NCI-H1694 (cell line): ENCODE measurements at regions not wholly inside any gene's neighbourhood (a gene's known extent, or its start where the extent isn't known, plus 50 kb on each side); places are given as distances from the start of the nearest gene placed in this dataset.

Experiments
- DNase-seq: peaks from one replicate; lab custom pipeline; 2025; lab: John Stamatoyannopoulos, UW

- no peak for DNase-seq
Measured at GRCh38 chr11:70675697-70676374, 277.5 kb downstream of the CTTN start.

DNA sequence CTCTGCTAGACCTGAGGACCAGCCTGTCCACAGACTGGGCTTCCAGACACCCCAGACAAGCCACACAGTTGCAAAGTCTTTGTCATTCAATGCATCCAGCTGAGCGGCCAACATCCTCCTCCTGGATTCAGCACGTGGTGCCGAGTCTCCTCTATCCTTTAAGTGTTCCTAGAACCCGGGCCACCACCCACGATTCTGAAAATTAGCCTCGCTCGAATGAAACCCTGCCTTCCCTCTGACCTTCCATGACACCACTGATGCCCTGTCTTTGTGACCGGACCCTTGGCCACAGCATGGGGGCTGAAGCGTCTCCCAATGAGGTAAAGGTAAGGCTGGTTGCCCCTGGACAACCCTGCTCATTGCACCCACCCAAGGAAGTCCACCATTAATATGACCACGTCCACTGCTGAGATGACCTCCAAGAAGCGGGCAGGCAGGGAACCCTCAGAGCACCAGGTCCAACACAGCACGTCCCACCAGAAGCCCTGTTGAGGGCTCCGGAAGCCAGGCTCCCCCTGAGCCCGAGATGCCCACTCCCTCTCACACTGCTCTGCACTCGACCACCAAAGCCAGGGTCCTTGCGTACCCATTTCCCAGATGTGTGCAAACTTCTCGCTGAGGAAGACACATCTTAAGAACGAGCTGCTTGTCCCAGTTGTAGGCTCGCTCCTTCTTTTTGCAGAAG is 279.0 kb downstream of the CTTN start:
- no peak for DNase-seq

DNA sequence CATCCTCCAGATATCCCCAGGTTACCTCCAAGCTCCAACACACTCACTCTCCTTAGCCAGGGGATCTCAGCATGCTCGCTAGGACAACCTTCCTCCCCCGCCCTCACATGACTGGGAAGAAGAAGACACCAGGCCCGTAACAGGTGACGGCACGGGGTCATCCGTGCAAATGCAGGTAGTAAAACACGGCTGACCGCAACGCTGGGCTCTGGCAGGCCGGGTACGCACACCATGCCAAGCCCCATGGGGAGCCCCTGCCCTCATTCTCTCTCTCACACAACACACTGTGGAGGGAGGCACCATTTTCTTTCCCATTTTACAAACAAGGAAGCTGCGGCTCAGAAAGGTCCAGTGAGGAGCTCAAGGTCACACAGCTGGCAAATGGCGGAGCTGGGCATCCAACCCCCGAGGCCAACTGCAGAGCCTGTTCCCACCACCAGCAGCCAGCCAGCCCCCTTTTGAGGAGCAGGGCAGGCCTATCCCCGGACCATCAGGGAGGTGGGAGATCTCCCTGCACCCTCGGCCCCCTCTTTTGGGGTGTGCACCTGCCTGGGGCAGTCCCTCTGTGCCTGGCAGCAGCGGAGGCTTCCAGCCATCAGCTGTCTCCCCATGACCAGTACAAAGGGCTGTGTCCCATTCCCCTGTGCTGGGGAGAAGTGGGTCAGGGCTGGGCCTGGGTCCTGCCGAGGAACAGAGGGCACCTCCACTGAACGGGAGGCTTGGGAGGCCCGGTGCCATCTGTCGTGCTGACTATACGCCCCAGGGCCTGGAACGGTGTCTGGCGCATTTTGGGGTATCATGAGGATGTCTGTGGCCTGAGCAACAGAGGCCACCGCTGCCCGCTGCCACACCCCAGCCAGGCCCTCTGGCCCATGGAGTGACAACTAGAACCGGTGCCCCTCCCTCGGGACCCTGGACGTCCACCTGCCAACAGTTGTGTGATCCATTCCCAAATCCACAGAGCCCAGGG is 280.9 kb downstream of the CTTN start:
- DNase-seq, result no peak

DNA sequence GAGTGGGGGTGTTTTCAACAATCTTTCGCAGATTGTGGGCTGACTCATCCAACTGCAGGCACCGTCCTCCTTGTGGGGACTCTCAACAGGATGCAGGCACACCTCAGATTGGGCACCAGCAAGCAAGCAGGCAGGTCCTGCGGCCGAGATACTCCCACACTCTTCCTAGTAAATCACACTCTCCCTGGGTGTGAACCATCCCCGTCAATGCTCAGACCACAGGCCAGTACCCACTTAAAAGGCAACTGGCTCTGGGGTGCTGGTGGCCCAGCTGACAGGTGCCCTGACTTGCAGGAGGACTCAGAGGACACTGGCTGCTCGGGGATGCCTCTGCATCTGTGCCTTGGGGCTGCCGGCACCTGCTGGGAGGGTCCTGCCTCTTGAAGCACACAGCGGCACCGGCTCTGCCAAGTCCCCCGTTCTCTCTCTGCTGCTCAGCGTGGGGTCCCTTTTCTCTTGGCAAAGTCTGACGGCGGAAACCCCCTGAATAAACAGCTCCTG is 282.5 kb downstream of the CTTN start:
- DNase-seq, result no peak

GRCh38 chr11:70682056-70682455 is 283.7 kb downstream of the CTTN start:
- no peak for DNase-seq

DNA sequence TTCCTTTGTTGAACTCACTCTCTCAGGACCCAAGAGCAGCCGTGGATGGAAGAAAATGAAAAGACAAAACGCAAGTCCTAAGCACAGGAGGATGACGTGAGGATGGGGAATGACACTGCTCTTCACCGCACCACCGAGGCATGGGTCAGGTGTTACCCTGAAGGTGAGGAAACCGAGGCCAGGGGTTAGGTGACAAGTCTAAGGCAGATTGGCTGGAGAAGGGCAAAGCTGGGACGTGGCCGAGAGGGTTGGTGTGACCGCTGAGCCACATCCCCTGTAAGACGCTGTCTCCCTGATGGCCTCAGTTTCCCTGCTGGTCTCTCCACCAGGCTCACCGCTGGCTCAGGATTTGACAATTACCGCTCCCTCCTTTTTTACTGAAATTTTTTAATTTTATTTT is 284.4 kb downstream of the CTTN start:
- no peak for DNase-seq

GRCh38 chr11:70687716-70688115 is 289.4 kb downstream of the CTTN start:
- DNase-seq, result no peak

DNA sequence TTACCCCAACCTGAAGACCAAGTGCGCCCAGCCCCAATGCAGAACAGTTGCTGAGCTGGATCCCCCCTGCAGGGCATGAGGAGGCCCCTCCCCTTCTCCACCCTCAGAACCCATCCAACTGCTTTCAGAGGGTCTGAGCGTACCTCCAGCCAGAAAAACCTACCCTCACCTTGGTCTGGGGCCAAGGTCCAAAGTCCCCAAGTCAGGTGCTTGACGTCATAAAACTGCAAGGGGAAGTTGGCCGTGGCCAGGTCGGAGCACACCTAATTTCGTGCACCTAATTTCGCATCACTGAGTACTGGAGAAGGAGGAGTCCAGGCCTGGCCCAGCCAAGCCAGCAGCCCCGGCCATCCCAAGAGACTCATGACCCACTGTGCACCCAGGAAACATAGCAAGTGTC is 289.8 kb downstream of the CTTN start:
- no peak for DNase-seq

DNA sequence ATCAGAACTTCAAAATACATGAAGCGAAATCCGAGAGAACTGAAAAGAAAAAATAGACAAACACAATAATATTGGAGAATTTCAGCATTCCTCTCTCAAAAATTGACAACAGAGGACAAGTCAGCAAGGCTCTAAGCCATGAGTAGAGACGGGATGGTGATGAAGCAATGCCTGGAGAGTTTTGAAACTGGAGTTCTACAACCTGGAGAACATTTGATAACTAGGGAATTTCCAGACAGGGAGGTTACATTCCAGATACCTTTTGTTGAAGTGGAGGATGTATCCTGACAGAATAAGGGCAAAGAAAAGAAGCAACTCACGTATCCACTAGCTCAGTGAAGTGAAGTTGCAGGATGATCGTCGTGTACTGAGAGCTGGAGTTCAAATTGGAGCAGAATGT is 291.4 kb downstream of the CTTN start:
- DNase-seq, result no peak

- DNase-seq, result no peak
Measured at GRCh38 chr11:70692131-70692530, 293.8 kb downstream of the CTTN start.

DNA sequence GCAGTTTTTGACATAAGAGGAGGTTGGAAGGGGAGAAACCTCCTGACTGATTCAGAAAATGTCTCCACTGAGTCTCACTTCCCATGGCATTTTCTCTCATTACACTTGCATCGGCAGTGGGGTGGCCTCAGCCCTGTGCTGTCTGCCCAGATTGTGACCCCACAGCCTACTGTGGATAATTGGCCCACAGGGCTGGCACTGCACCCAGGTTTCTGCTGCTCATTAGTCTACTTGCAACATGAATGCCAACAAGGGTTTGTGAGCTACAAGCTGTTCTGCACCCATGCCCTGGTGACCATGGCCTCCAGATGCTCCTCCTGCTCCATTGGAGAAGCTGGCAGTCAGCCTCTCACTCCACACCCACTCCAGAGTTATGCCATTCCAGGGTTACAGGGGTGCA is 296.0 kb downstream of the CTTN start:
- DNase-seq, result peak; percentile 79

DNA sequence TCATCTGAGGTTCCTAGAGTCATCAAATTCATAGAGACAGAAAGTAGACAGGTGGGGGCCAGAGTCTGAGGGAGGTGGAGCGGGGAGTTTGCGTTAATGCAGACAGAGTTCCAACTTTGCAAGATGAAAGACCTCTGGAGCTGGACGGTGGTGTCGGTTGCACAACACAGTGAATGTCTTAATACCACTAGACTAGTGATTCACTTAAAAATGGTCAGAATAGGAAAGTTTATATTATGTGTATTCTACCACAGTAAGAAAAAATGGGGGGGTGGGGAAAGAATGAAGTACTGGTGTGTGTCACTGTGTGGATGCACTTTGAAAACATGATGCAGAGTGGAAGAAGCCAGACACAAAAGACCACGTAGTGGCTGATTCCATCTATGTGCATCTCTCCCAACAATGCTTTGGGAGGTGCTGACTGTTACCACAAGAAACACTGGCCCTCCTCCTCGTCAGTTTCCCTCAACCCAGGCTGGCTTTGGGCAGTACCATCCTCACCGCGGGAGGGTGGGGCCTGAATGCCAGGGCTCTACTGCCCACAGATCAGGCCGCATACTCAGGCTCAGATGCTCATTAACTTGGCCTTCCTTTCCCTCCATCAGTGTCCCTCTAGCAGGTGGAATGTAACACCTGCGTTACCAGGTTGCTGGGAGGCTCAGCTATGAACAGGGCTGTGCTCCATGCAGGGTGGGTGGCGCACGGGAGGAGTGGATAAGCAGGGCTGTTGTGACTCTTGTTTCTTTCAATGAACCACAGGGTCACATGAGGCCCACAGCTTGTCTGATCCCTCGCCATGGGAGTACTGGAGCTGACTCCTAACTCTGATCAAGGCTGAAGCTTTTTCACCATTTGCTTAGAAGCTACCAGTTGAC is 297.0 kb downstream of the CTTN start:
- DNase-seq, result no peak

DNA sequence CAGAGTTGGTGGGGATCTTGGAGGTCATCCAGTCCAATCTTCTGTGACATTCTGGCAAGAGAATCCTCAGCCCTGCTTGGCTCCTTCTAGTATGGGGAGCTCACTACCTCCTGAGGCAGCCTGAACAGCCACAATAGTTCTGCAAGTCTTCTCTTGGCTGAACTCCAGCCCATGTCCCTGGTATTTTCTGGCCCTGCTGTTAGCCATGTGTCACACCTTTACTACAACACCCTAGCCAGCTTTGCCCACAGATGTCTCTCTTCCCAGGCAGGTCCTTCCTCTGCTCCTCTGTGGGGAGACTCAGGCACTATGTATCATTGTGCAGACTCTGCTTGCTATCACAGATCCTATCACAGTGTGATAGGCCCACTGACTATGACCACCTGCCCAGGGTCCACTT is 297.7 kb downstream of the CTTN start:
- DNase-seq, result no peak

DNA sequence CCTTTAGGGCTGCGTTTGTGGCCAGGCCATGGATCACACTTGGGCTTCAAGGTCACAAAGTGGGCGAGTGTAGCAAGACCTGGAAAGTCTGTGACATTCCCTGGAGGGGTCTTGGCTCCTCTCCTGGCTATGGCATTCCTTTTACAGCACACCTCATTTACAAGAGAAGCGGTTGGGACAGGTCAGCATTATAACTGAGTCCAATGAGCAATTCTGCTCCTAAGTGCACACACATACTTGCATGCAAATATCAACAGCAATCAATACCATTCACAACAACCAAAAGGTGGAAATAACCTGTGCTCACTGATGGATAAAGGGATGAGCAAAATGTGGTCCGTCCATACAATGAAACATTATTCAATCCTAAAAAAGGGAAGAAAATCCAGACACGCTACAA is 298.2 kb downstream of the CTTN start:
- DNase-seq, result no peak

DNA sequence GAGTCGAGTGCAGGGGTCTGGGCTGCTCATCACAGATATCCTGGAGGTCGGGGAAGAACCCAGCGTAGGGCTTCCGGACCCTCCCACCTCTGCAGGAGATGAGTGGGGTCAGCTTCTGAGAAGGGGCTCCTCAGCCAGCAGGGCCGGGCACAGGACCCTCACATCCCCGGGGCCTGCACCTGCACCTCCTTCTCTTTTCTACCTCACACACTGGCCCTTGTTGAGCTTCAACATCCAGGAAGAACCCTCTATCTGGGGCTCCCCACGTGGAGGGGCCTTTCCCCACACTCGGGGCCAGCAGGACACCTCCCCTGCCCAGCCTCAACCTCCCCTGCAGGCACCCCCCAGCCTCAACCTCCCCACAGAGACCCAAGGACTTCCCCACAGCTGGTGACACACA is 299.4 kb downstream of the CTTN start:
- no peak for DNase-seq

GRCh38 chr11:70698871-70699270 is 300.5 kb downstream of the CTTN start:
- DNase-seq, result no peak

GRCh38 chr11:70699294-70700221 is 301.2 kb downstream of the CTTN start:
- no peak for DNase-seq

DNA sequence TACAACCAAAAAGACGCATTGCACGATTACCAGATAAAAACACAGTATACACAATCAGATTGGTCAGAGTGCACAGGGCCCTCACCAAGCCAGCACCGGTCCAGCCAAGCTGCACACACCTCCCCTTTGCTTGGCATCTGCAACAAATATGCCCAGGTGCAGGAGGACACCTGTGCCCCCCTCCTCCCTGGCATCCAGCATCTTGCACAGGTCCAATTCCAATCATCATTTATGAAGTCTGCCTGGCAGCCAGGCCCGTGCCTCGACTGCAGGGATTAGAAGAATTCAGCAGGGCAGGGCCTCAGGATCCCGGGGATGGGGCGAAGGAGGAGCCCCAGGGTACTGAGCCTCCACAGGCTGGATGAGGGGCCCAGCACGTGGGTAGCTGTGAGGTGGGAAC is 302.1 kb downstream of the CTTN start:
- DNase-seq, result no peak

GRCh38 chr11:70700871-70701270 is 302.5 kb downstream of the CTTN start:
- no peak for DNase-seq

DNA sequence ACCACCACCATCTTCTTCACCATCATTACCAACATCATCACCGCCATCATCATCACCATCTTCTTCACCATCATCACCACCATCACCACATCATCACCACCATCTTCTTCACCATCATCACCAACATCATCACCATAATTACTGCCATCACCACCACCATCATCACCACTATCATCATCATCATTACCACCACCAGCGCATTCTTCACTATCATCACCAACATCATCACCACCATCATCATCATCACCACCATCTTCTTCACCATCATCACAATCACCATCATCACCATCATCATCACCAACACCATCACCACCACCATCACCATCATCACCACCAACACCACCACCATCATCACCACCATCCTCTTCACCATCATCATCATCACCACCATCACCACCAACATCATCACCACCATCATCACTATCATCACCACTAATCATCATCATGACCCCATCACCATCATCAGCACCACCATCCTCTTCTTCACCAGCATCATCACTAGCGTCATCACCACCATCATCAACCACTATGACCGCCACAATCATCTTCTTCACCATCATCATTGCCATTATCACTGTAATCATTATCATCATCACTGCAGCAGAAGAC is 303.8 kb downstream of the CTTN start:
- DNase-seq, result no peak
